ENCODE measurements at regions not wholly inside any gene's neighbourhood (a gene's known extent, or its start where the extent isn't known, plus 50 kb on each side); places are given as distances from the start of the nearest gene placed in this dataset.

DNA sequence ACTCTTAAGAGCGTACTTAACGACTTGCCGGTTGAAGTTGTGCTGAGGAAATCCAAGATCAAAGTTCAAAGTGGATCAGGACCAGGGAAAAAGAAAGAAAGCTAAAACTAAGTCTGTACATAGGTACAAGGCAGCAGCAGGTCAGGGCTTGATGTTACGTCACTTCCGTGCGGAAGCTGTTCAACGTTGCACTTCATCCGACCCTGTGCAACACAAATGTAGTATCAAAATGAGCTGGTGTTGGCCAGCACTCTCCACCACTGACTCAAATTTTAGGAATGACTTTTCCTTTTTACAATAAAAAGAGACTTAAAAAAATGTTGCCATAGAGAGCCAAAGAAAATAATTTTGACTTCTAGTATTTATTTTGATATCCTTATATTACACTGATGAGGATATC is 1315.4 kb downstream of the EFNB2 start:
- TF ChIP-seq, protein P1, sequence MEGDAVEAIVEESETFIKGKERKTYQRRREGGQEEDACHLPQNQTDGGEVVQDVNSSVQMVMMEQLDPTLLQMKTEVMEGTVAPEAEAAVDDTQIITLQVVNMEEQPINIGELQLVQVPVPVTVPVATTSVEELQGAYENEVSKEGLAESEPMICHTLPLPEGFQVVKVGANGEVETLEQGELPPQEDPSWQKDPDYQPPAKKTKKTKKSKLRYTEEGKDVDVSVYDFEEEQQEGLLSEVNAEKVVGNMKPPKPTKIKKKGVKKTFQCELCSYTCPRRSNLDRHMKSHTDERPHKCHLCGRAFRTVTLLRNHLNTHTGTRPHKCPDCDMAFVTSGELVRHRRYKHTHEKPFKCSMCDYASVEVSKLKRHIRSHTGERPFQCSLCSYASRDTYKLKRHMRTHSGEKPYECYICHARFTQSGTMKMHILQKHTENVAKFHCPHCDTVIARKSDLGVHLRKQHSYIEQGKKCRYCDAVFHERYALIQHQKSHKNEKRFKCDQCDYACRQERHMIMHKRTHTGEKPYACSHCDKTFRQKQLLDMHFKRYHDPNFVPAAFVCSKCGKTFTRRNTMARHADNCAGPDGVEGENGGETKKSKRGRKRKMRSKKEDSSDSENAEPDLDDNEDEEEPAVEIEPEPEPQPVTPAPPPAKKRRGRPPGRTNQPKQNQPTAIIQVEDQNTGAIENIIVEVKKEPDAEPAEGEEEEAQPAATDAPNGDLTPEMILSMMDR (IDR thresholded peaks at IDR 0.05) = no peak
- no peak for TF ChIP-seq POLR2A (IDR thresholded peaks at IDR 0.05)

Data from lower leg skin (tissue), 3 donors.